Skeletal muscle tissue (tissue), 3 donors: ENCODE measurements at regions not wholly inside any gene's neighbourhood (a gene's known extent, or its start where the extent isn't known, plus 50 kb on each side); places are given as distances from the start of the nearest gene placed in this dataset.

ENCODE experiments used
- H3K27ac ChIP-seq: one replicate; pipeline ENCODE4 v1.7.0; 2013; ENCODE audit warnings: mild to moderate bottlenecking, low read depth, low read length, inconsistent platforms
- H3K27me3 ChIP-seq, 3 donors: one replicate each; pipeline ENCODE4 v1.7.0; 2013; ENCODE audit warnings: low read length in 3 of 3; ENCODE audit not compliant: control insufficient read depth in 3 of 3, insufficient read depth in 3 of 3
- H3K36me3 ChIP-seq, 3 donors: one replicate each; pipeline ENCODE4 v1.7.0; 2013; ENCODE audit warnings: low read length in 3 of 3; ENCODE audit not compliant: control insufficient read depth in 3 of 3, insufficient read depth in 3 of 3
- H3K4me1 ChIP-seq, 3 donors: one replicate each; pipeline ENCODE4 v1.7.0; 2013; ENCODE audit warnings: low read length in 3 of 3, mild to moderate bottlenecking in 3 of 3; ENCODE audit not compliant: control insufficient read depth in 3 of 3, insufficient read depth in 3 of 3
- H3K4me3 ChIP-seq, 3 donors: one replicate each; pipeline ENCODE4 v1.7.0; 2013; ENCODE audit warnings: low read length in 3 of 3
- H3K9ac ChIP-seq, 3 donors: one replicate each; pipeline ENCODE4 v1.7.0; 2013; ENCODE audit warnings: low read length in 3 of 3, mild to moderate bottlenecking in 3 of 3, moderate library complexity in 2 of 3, low read depth in 1 of 3
- H3K9me3 ChIP-seq, 3 donors: one replicate each; pipeline ENCODE4 v1.7.0; 2013; ENCODE audit warnings: low read length in 3 of 3; ENCODE audit not compliant: control insufficient read depth in 3 of 3
- donor health status: Osteomylitis.

DNA sequence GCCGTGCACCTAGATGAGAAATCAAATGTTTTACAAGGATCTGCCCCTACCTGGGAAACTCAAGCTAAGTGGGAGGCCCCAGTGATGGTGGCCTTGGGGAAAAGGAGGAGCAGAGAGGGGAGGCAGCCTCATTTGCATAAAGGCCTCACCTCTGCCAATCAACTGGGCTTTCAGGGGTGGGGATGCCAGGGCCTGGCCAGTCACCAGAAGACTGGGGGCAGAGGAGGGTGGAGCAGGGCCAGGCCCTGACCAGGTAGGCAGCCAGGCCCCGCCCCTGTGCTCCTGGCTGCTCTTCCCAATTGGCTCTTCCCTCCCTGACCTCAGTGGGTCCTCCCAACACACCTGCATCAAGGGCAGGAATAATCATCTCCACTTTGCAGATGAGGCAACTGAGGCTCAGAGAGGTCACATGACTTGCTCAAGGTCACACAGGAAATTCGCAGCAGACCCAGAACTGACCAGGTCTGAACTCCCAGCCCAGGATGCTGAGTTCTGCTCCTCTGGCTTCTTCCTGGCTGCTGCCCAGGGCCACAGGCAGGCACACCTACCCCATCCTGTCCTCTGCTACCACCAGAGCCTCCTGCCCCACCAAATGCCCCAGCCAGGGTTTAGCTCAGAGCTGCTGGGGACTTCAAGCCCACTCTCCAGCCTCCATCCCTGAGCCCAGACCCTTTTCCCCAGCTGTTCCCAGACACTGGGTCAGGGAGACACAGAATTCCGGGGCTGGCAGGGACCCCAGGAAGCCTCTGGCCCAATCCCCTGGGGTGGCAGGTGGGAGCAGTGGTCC, 677.9 kb downstream of the MATN1 start:
- no peak overlapping the region for H3K9ac ChIP-seq
- H3K27ac ChIP-seq: no peak overlapping the region
- peaks cover 0 to 18% (median 17%) of the 10 kb centered on the region in 3 donors for H3K27me3 ChIP-seq
- no peak overlapping the region for H3K4me3 ChIP-seq
- H3K4me1 ChIP-seq: no peaks in the 10 kb centered on the region
- no peaks in the 10 kb centered on the region for H3K9me3 ChIP-seq
- H3K36me3 ChIP-seq: no peaks in the 10 kb centered on the region

DNA sequence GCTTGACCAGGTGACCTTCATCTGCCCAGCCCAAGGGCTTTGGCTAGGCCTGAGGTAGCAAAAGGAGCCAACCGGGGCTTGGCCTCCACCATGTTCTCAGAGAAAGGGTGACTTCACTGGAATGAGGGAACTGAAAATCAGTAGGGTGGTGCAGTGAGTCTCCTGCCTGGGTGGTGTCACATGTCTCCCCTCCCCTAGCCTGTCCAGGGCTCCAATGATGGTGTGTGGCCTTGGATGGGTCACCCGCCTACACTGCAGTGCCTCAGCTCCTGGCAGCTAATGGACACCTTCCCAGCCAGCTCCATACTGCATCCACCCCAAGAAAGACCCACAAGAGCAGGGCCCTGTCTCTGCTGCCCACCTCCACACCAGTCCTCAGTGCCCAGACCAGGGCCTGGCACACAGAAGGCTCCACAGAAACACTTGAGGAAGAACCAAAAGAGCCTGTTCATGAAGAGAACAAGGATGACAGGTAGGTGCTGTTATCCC, 678.7 kb downstream of the MATN1 start:
- Histone ChIP-seq H3K27ac (no peak overlapping the region), H3K27me3 (peaks cover 0 to 18% (median 15%) of the 10 kb centered on the region in 3 donors), H3K9ac (no peak overlapping the region), H3K36me3 (no peaks in the 10 kb centered on the region), H3K4me3 (no peak overlapping the region), H3K4me1 (no peaks in the 10 kb centered on the region), H3K9me3 (no peaks in the 10 kb centered on the region)

DNA sequence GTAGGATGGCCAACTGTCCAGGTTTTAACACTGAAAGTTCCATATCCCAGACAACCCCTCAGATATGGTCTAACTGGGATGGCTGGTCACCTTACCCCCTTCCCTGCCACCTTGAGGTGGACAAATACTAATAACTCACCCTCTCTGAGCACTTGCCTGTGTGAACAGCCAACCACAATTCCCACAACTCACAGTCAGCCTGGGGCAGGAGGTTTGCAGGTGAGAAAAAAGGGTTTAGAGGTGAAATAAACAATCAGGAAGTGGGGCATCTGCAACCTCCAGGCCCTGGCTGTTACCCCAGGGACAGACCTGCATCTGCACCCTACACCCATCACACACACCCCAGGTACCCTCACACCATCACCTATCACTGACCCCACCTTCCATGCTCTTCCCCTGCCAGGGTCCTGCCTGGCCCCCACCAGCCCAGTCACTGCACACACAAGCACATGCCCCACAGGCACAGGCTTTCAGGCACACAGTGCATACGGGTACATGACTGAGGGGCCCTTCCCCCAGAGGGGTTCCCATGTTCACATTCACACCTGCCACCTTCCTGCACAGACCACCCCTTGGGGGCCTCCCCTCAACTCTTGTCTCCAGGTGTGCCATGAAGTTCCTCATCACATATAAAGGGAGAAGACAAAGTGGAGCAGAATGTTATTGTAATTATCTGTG, 679.5 kb downstream of the MATN1 start:
- Histone ChIP-seq H3K9ac (no peak overlapping the region), H3K4me1 (no peaks in the 10 kb centered on the region), H3K36me3 (no peaks in the 10 kb centered on the region), H3K9me3 (no peaks in the 10 kb centered on the region), H3K4me3 (no peak overlapping the region), H3K27ac (no peak overlapping the region), H3K27me3 (peaks cover 0 to 18% (median 15%) of the 10 kb centered on the region in 3 donors)

DNA sequence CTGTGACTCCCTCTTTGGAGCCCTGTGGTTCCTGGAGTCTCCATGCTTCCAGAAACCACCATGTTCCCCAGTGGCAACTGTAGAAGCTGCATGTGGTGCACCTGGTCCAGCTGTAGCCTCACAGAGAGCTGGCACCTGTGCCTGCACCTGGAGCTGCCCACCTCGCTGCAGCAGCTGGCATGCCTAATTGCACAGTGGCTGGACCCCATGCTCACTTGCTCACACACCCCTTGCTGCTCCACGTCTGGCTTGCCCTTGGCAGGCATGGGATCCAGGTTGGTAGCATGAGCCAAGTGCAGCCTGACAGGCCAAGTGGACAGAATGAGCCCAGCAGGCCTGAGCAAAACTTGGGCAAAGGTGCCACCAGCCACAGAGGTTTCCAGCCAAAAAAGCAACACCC, 680.1 kb downstream of the MATN1 start:
- H3K4me3 ChIP-seq: no peak overlapping the region
- H3K9ac ChIP-seq: no peak overlapping the region
- H3K27me3 ChIP-seq: peaks cover 0 to 17% (median 13%) of the 10 kb centered on the region in 3 donors
- H3K36me3 ChIP-seq: no peaks in the 10 kb centered on the region
- no peak overlapping the region for H3K27ac ChIP-seq
- no peaks in the 10 kb centered on the region for H3K4me1 ChIP-seq
- no peaks in the 10 kb centered on the region for H3K9me3 ChIP-seq

DNA sequence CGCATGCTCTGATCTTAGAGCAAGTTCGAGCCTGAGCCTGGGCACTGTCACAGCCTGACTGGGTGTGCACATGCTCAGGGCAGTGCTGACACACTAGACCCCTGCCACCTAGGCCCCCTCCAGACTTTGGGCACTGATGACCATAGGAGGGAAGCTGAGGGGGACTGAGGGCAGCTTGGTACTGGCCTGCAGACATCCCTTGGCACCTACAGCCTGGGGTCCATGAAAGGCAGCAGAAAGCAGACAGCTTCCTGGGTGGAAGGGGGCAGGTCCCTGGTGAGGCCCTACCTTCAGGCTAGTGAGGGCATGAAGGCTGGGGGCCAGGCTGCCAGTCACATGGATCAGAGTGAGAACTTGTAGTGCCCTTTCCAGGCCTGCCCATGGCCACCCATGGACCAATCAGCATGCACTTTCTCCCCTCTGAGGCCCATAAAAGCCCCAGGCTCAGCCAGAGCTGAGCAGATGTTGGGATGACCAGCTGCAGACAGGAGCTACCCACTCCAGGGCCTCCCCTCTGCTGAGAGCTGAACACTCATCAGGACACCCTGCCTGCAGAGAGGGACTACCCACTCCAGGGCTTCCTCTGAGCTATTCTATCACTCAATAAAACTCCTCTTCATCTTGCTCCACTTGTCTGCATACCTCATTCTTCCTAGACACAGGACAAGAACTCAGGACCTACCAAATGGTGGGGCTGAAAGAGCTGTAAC, 680.8 kb downstream of the MATN1 start:
- H3K36me3 ChIP-seq: no peaks in the 10 kb centered on the region
- no peak overlapping the region for H3K9ac ChIP-seq
- no peak overlapping the region for H3K27ac ChIP-seq
- no peaks in the 10 kb centered on the region for H3K4me1 ChIP-seq
- peaks cover 0 to 15% (median 13%) of the 10 kb centered on the region in 3 donors for H3K27me3 ChIP-seq
- no peaks in the 10 kb centered on the region for H3K9me3 ChIP-seq
- H3K4me3 ChIP-seq: no peak overlapping the region

DNA sequence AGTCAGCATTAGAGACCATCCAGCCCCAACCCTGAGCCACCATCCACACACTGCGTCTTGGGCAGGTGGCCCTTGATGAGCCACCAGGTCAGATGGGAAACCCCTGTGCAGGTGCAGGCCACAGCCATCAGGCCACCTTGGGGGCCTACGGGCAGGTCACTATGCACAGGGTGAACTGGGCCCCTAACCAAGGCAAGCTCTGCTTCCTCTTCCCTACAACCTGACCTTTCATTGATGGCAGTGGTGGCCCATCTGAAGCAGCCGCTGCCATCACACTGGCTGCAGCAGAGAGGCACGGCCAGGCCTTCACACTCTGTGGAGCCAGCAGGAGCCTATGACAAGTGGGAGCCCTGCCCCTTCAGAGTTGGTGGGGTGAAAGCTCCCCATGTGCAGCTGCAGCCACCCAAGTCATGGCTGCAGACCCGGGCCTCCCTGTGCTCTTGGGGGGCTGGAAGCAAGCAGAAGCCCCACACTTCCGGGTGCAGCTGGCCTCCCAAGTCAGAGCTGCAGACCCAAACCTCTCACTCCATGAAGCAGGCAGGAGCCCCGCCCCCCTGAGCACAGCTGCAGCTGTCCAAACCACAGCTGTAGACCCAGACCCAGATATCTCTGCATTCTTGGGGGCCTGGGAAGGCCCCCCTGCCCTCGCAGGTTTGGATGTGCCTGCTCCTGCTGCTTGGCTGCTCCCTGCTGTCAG, 681.5 kb downstream of the MATN1 start:
- Histone ChIP-seq H3K36me3 (no peaks in the 10 kb centered on the region), H3K4me3 (no peak overlapping the region), H3K27me3 (peaks cover 0 to 14% (median 13%) of the 10 kb centered on the region in 3 donors), H3K9me3 (no peaks in the 10 kb centered on the region), H3K9ac (no peak overlapping the region), H3K27ac (no peak overlapping the region), H3K4me1 (no peaks in the 10 kb centered on the region)

DNA sequence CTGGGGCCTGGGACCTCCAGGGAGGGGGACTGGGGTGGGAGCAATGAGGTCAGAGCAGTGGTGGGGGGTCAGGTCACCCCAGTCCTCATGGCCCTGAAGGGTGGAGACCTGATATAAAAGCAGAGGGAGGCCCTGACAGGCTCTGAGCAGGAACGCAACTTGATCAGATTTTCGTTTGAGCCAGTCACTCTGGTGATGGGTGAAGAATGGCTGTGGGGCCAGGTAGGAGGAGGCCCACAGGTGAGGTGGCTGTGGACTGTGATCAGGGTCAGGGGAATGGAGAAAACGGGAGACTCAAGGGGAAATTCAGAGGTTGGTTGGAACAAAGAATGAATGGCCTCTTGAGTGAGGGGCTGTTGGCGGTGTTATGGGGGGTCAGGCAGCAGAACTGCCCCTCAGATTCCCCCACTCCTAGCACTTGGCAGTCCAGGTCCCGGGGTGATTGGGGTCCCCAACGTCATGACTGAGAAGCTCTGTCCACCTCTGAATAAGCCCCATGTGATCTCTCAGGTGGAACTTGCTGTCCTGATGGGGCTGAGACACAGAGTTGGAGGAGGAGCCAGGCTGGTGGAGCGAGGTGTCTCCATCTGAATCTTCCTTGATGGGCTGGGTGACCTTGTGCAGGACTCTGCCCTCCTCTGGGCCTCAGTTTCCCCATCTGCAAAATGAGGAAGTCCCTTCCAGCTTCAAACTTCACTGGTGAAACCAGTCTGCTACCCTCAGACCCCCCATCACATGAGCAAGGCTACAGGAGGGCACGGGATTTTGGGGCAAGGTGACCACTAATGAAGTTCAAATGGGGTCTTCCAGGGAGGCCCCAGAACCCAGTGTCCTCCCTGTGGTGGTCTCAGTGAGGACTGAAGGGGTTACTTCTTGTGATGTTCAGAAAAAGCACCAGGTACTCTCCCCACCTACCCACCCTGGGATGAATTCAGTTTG, 683.0 kb downstream of the MATN1 start:
- Histone ChIP-seq H3K36me3 (no peaks in the 10 kb centered on the region), H3K27me3 (peaks cover 0 to 10% (median 3%) of the 10 kb centered on the region in 3 donors), H3K4me1 (no peaks in the 10 kb centered on the region), H3K9me3 (no peaks in the 10 kb centered on the region), H3K27ac (no peak overlapping the region), H3K4me3 (no peak overlapping the region), H3K9ac (no peak overlapping the region)

DNA sequence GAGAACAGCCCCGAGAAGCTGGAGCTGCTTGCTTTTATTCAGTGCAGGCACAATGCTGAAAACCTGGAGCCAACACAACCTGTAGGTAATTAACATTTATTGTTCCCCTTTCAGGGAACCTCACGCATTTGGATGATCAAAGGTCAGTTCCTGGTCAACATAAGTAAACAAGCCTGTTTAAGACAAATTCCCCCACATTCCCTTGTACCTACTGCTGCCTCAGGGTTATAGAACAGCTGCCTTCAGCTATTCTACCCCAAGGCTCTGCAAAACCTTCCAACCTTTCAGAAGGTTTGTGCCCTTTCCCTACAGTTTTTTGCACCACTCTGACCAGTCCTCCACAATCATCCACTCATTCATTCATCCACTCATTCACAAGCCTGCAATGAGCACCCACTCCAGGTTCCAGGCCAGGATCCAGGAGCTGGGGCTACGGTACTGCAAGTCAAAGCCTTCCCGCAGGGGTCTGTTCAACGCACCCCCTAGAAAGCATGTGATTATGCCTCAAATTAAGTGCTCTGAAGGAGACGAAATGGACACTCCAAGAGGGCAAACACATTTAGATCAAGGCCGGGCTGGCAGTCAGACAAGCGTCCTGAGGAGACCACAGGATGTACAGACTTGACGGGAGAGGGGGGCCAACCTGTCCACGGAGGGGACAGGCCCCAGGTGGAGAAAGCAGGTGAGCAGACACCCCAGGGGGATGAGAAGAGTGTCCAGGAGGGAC, 683.9 kb downstream of the MATN1 start:
- Histone ChIP-seq H3K4me1 (no peaks in the 10 kb centered on the region), H3K9me3 (no peaks in the 10 kb centered on the region), H3K9ac (no peak overlapping the region), H3K36me3 (no peaks in the 10 kb centered on the region), H3K27me3 (peaks cover 0 to 18% (median 10%) of the 10 kb centered on the region in 3 donors), H3K4me3 (no peak overlapping the region), H3K27ac (no peak overlapping the region)
